HepG2 (cell line): ENCODE measurements at regions not wholly inside any gene's neighbourhood (a gene's known extent, or its start where the extent isn't known, plus 50 kb on each side); places are given as distances from the start of the nearest gene placed in this dataset.

Experiments used
- ATAC-seq: fragments of 200-7000 bp; cut with Tn5 transposase; 3 replicates; pipeline ENCODE4 v1.9.1; 2020; ENCODE audit warnings: mild to moderate bottlenecking, moderate library complexity
- BruUV-seq: library from RNA; stranded (reverse); fragments of 400-500 nt; replicated peaks from 2 replicates; lab custom pipeline; 2021; lab: Mats Ljungman, UMichigan
- CTCF ChIA-PET: fragments of 300-600 bp; formaldehyde crosslinking; extraction: SDS; loops from one replicate; lab custom pipeline; 2021; ENCODE audit warnings: low total read pairs, inconsistent platforms, low intra/inter-chr PET ratio; lab: Yijun Ruan, JAX
- POLR2A ChIA-PET: fragments of 350-600 bp; sonication (Branson Sonifier 250); formaldehyde crosslinking; loops from one replicate; lab custom pipeline; 2020; ENCODE audit warnings: antibody characterized with exemption, inconsistent platforms; lab: Yijun Ruan, JAX
- DNase-seq: peaks from one replicate; pipeline ENCODE4 v3.0.0-alpha.2; 2015; ENCODE audit warnings: low spot score
- FAIRE-seq: peaks from 3 replicates; lab custom pipeline; 2011; peaks lifted over from hg19 to GRCh38; lab: Jason Lieb, UNC
- H2AFZ ChIP-seq: one replicate; pipeline ENCODE4 v1.6.1; 2011; ENCODE audit warnings: low read length, inconsistent platforms
- H3K27ac ChIP-seq: fragments of 300-600 bp; 3 replicates; pipeline ENCODE4 v1.8.0; 2011; ENCODE audit warnings: mixed run types, mild to moderate bottlenecking, mixed read lengths, low read length, inconsistent platforms; ENCODE audit not compliant: insufficient read depth; ENCODE audit errors: extremely low read length
- H3K27me3 ChIP-seq, 2 experiments: fragments of 200-600 bp in 1 of 2; 2 replicates in 1 of 2; 3 replicates in 1 of 2; pipeline versions ENCODE4 v1.6.0 to v1.8.0; 2011; ENCODE audit warnings: low read length in 2 of 2, mild to moderate bottlenecking in 2 of 2, moderate library complexity in 2 of 2, inconsistent platforms in 1 of 2; ENCODE audit not compliant: insufficient read depth in 2 of 2, control insufficient read depth in 1 of 2
- H3K36me3 ChIP-seq, 2 experiments: fragments of 200-600 bp in 1 of 2; replicated peaks in 1 of 2; 2 replicates in 1 of 2; 3 replicates in 1 of 2; pipeline versions ENCODE4 v1.5.1 to v1.8.0; 2011; ENCODE audit warnings: low read length in 2 of 2, inconsistent platforms in 1 of 2; ENCODE audit not compliant: insufficient read depth in 2 of 2, control insufficient read depth in 1 of 2
- H3K4me1 ChIP-seq: 2 replicates; pipeline ENCODE4 v1.5.1; 2012; ENCODE audit warnings: low read length, inconsistent platforms; ENCODE audit not compliant: insufficient read depth
- H3K4me2 ChIP-seq: 2 replicates; pipeline ENCODE4 v1.6.0; 2011; ENCODE audit warnings: low read depth, low read length, inconsistent platforms
- H3K4me3 ChIP-seq, 3 experiments: fragments of 200-600 bp in 1 of 3; sonication (generic), shearing (Covaris generic) in 1 of 3; replicated peaks in 1 of 3; 2 replicates each; pipeline ENCODE4 v1.5.1; 2011 to 2016; ENCODE audit warnings: low read length in 3 of 3, inconsistent platforms in 2 of 3, low read depth in 2 of 3, mild to moderate bottlenecking in 2 of 3, control low read depth in 1 of 3, mixed read lengths in 1 of 3; ENCODE audit not compliant: insufficient read depth in 1 of 3
- H3K79me2 ChIP-seq: one replicate; pipeline ENCODE4 v1.6.1; 2011; ENCODE audit warnings: low read length, inconsistent platforms; ENCODE audit not compliant: insufficient read depth
- H3K9ac ChIP-seq: 2 replicates; pipeline ENCODE4 v1.6.0; 2011; ENCODE audit warnings: mild to moderate bottlenecking, low read depth, low read length, inconsistent platforms; ENCODE audit not compliant: insufficient read depth
- H3K9me3 ChIP-seq: 2 replicates; pipeline ENCODE4 v1.5.1; 2012; ENCODE audit warnings: mild to moderate bottlenecking, low read length
- H4K20me1 ChIP-seq: 2 replicates; pipeline ENCODE4 v1.6.0; 2011; ENCODE audit warnings: inconsistent platforms, mild to moderate bottlenecking, low read length, moderate library complexity; ENCODE audit not compliant: insufficient read depth
- CBFB ChIP-seq: sonication (generic); formaldehyde crosslinking; IDR thresholded peaks from 2 replicates; pipeline ENCODE4 v1.4.0; 2020; ENCODE audit warnings: missing genetic modification reagents
- KDM6A ChIP-seq: IDR thresholded peaks from 2 replicates; pipeline ENCODE4 v1.6.1; 2016; ENCODE audit warnings: low read depth
- MAFF ChIP-seq: IDR thresholded peaks from 2 replicates; pipeline ENCODE4 v1.6.1; 2011; ENCODE audit warnings: low read depth, low read length, improper control_type of control experiment
- SMAD9 ChIP-seq: sonication (generic); formaldehyde crosslinking; IDR thresholded peaks from 2 replicates; pipeline ENCODE4 v1.5.1; 2020; ENCODE audit warnings: mild to moderate bottlenecking, missing genetic modification reagents
- TCF12 ChIP-seq, 2 experiments: fragments of 450-650 bp in 1 of 2; sonication (generic) in 1 of 2; formaldehyde crosslinking in 1 of 2; IDR thresholded peaks; 2 replicates each; pipeline versions ENCODE4 v1.6.1 to v1.8.0; 2017 to 2022; ENCODE audit warnings: antibody characterized with exemption in 1 of 2, mild to moderate bottlenecking in 1 of 2, missing genetic modification reagents in 1 of 2, moderate library complexity in 1 of 2
- TOE1 ChIP-seq: sonication (generic); formaldehyde crosslinking; IDR thresholded peaks from 2 replicates; pipeline ENCODE4 v1.4.0; 2020; ENCODE audit warnings: mild to moderate bottlenecking, missing genetic modification reagents
- U2AF1 ChIP-seq: fragments of 200-400 bp; formaldehyde crosslinking; optimal IDR thresholded peaks from 2 replicates; pipeline ENCODE3; 2017; ENCODE audit warnings: mild to moderate bottlenecking, low read depth, low read length
- WIZ ChIP-seq: sonication (generic); formaldehyde crosslinking; IDR thresholded peaks from 2 replicates; pipeline ENCODE4 v1.5.1; 2020; ENCODE audit warnings: mild to moderate bottlenecking, missing genetic modification reagents
- ZNF782 ChIP-seq: sonication (generic); formaldehyde crosslinking; IDR thresholded peaks from 2 replicates; pipeline ENCODE4 v1.4.0; 2020; ENCODE audit warnings: missing genetic modification reagents, mild to moderate bottlenecking, borderline replicate concordance
- WGBS: methylation state at CpG from one replicate; pipeline ENCODE4 v1.1.6; 2017; ENCODE audit warnings: low lambda C conversion rate; 5-methylcytosine and 5-hydroxymethylcytosine counted together
- in situ Hi-C: cut with HindIII; loops from 2 replicates; pipeline ENCODE4 v1.10.0; 2017; ENCODE audit warnings: low pct_unique_long_range_greater_than_20kb; ENCODE audit not compliant: extremely low pct_ligation_motif_present
- intact Hi-C: fragments of 100-400 bp; cut with micrococcal nuclease; formaldehyde crosslinking; loops from one replicate; pipeline ENCODE4 v1.10.0; 2022; ENCODE audit not compliant: unreplicated experiment
- TF ChIP-seq, protein P1 (sequence below): sonication (generic); formaldehyde crosslinking; IDR thresholded peaks from 2 replicates; pipeline ENCODE4 v1.9.0; 2022; ENCODE audit warnings: missing genetic modification reagents, mild to moderate bottlenecking, borderline replicate concordance
- TF ChIP-seq, protein P2 (sequence below): sonication (generic); formaldehyde crosslinking; IDR thresholded peaks from 2 replicates; pipeline ENCODE4 v1.5.0; 2020; ENCODE audit warnings: missing genetic modification reagents, mild to moderate bottlenecking, borderline replicate concordance
- TF ChIP-seq, protein P3 (sequence below): sonication (generic); formaldehyde crosslinking; IDR thresholded peaks from 2 replicates; pipeline ENCODE4 v1.4.0; 2020; ENCODE audit warnings: missing genetic modification reagents
- TF ChIP-seq, protein P4 (sequence below): sonication (generic); formaldehyde crosslinking; IDR thresholded peaks from 2 replicates; pipeline ENCODE4 v1.9.0; 2021; ENCODE audit warnings: missing genetic modification reagents, borderline replicate concordance

DNA sequence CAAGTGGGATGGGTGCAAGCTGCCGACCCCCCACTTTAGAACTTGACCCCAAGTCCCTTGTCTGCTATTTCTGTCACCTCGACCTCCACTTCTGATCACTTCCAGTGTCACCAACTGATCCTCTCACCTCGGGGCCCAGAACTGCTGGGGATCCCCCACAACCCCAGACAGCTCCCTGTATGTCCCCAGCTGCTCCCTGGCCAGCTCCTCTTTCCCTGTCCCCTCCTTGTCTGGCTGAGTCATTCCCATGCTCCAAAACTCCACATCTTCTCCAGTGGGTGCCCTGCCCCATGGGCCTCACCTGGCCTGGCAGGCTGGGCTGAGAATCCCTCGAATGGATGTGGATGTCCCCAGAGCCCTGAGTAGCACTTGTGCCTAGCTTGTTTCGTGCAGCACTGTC is 154.3 kb upstream of the PCBD1 start:
- Histone ChIP-seq H3K36me3 (no peaks in the 10 kb centered on the region), H3K4me2 (no peak overlapping the region), H3K27ac (no peak overlapping the region), H3K4me3 (no peak overlapping the region), H3K9ac (no peak overlapping the region), H3K4me1 (no peaks in the 10 kb centered on the region)
- in situ Hi-C loops = no loop called here
- CTCF ChIA-PET = no interaction called here
- intact Hi-C loops = no loop called here
- no peak for TF ChIP-seq U2AF1
- no peak for TF ChIP-seq TCF12 (IDR thresholded peaks at IDR 0.05)
- no peak for TF ChIP-seq TCF12 (CRISPR knock-in tag; IDR thresholded peaks at IDR 0.05)
- TF ChIP-seq CBFB = no peak
- TF ChIP-seq, protein P1, sequence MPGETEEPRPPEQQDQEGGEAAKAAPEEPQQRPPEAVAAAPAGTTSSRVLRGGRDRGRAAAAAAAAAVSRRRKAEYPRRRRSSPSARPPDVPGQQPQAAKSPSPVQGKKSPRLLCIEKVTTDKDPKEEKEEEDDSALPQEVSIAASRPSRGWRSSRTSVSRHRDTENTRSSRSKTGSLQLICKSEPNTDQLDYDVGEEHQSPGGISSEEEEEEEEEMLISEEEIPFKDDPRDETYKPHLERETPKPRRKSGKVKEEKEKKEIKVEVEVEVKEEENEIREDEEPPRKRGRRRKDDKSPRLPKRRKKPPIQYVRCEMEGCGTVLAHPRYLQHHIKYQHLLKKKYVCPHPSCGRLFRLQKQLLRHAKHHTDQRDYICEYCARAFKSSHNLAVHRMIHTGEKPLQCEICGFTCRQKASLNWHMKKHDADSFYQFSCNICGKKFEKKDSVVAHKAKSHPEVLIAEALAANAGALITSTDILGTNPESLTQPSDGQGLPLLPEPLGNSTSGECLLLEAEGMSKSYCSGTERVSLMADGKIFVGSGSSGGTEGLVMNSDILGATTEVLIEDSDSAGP (CRISPR knock-in tag) = no peak
- TF ChIP-seq SMAD9 (CRISPR knock-in tag) = no peak
- TF ChIP-seq, protein P2, sequence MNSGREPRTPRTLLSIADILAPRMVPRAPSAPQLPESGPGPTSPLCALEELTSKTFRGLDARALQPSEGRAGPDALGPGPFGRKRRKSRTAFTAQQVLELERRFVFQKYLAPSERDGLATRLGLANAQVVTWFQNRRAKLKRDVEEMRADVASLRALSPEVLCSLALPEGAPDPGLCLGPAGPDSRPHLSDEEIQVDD (CRISPR knock-in tag) = no peak
- no peak for TF ChIP-seq MAFF
- TF ChIP-seq, protein P3, sequence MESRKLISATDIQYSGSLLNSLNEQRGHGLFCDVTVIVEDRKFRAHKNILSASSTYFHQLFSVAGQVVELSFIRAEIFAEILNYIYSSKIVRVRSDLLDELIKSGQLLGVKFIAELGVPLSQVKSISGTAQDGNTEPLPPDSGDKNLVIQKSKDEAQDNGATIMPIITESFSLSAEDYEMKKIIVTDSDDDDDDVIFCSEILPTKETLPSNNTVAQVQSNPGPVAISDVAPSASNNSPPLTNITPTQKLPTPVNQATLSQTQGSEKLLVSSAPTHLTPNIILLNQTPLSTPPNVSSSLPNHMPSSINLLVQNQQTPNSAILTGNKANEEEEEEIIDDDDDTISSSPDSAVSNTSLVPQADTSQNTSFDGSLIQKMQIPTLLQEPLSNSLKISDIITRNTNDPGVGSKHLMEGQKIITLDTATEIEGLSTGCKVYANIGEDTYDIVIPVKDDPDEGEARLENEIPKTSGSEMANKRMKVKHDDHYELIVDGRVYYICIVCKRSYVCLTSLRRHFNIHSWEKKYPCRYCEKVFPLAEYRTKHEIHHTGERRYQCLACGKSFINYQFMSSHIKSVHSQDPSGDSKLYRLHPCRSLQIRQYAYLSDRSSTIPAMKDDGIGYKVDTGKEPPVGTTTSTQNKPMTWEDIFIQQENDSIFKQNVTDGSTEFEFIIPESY (CRISPR knock-in tag) = no peak
- TF ChIP-seq KDM6A (CRISPR knock-in tag) = no peak
- TF ChIP-seq, protein P4, sequence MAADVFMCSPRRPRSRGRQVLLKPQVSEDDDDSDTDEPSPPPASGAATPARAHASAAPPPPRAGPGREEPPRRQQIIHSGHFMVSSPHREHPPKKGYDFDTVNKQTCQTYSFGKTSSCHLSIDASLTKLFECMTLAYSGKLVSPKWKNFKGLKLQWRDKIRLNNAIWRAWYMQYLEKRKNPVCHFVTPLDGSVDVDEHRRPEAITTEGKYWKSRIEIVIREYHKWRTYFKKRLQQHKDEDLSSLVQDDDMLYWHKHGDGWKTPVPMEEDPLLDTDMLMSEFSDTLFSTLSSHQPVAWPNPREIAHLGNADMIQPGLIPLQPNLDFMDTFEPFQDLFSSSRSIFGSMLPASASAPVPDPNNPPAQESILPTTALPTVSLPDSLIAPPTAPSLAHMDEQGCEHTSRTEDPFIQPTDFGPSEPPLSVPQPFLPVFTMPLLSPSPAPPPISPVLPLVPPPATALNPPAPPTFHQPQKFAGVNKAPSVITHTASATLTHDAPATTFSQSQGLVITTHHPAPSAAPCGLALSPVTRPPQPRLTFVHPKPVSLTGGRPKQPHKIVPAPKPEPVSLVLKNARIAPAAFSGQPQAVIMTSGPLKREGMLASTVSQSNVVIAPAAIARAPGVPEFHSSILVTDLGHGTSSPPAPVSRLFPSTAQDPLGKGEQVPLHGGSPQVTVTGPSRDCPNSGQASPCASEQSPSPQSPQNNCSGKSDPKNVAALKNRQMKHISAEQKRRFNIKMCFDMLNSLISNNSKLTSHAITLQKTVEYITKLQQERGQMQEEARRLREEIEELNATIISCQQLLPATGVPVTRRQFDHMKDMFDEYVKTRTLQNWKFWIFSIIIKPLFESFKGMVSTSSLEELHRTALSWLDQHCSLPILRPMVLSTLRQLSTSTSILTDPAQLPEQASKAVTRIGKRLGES (CRISPR knock-in tag) = no peak
- TF ChIP-seq TOE1 = no peak
- TF ChIP-seq ZNF782 (CRISPR knock-in tag) = no peak
- no peak for TF ChIP-seq WIZ (CRISPR knock-in tag)
- TF ChIP-seq, all 625 proteins: peak for 0
- ATAC-seq (no peak), DNase-seq (no peak), FAIRE-seq (no peak)
- 2% methylated on average over 4 of the region's 5 CpGs for whole genome bisulfite sequencing
- Histone ChIP-seq H2AFZ (no peak overlapping the region), H3K27me3 (peaks cover 7 to 41% of the 10 kb centered on the region in 2 experiments; a peak in 4 of 5 replicates), H3K9me3 (no peaks in the 10 kb centered on the region), H3K79me2 (no peaks in the 10 kb centered on the region), H4K20me1 (no peaks in the 10 kb centered on the region)
- POLR2A ChIA-PET = no interaction called here
- no TSS peak for BruUV-seq
